A172 (cell line): ENCODE measurements at regions not wholly inside any gene's neighbourhood (a gene's known extent, or its start where the extent isn't known, plus 50 kb on each side); places are given as distances from the start of the nearest gene placed in this dataset.

Experiments used
- DNase-seq: peaks from one replicate; pipeline ENCODE4 v3.0.0-alpha.2; 2015; ENCODE audit warnings: low spot score

DNA sequence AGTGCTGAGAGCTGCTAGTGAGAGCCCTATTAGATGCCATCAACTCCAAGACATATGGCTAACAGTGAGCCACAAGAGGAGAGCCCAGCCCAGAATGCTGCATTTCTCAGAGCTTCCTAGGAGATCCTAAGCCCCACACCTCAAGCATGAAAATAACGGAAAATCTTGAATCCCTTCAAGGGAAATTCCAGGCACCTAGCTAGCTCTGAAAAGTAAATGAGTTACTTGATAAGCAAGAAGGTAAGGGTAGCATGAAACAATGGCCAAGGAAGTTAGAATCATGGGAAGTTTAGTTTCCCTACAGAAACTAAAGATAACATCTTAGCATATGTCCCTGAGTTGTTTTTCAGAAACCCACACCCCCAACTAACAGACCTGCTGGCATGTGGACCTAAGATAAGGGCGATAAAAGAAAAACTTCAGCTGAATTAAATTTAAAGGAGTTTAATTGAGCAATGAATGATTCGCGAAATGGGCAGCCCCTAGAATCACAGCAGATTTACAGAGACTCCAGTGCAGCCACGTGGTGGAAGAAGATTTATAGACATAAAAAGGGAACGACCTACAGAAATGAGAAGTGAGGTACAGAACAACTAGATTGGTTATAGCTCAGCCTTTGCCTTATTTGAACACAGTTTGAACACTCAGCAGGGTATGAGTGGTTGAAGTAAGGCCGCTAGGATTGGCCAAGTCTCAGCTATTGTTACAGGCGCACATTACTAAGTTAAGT lies 301.3 kb upstream of the DACH1 start:
- no peak for DNase-seq

DNA sequence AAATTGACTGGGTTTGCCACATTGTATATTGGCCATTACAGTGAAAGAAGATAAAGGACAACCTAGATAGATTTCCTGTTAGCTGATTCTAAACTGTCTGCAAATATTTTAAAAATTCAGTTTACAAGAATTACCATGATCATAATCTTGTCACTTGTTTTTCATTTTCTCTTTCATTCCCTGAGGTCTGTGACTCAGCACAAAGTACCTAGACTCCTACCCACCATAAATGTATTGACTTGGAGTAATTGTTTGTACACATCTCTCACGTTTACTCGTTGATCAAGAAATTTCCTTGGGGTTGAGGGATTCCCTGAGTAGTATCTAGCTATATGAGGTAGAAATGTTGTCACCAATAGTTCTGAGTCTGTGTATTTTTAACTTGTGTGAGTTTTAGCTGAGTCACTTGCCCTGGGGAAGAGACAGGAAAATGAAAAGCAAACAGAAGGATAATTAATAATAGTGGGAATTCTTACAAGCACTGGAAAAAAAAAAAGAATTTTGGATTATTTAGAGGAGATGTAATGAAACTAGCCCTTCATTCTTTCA lies 299.2 kb upstream of the DACH1 start:
- peak; percentile 6 for DNase-seq

DNA sequence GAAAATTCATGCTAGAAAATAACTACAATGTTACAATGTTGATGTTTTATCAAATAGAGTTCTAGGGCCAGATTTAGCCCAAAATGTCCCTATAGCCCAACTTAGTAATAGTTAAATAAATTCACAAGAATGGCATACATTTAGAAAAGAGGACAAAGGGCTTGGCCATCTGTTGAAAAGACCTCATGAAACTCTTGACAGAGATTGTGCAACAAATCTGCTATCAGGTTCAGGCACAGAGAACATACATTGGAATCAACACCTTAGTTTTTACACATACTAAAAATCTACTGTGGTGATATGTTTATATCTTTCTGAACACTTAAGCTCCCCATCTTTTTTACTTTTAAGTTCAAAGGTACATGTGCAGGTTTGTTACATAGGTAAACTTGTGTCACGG lies 298.3 kb upstream of the DACH1 start:
- no peak for DNase-seq

DNA sequence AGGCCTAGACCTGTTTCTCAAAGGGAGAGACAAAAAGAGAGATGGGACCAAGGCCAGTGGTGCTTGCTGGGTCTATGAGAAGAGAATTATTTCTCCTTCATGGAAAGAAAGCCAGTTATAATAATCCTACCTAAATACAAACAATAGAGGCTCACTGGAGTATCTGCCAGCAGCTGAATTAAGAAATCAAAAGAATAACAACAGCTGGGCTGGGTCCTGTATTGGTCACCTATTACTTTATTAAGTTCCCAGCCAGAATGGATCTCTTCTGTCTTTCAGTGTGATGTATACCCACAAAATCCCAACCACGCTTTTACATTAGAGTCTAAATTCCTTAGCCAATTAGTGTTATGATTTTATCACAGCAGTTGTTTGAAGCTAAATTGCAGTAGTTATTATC lies 297.8 kb upstream of the DACH1 start:
- no peak for DNase-seq

DNA sequence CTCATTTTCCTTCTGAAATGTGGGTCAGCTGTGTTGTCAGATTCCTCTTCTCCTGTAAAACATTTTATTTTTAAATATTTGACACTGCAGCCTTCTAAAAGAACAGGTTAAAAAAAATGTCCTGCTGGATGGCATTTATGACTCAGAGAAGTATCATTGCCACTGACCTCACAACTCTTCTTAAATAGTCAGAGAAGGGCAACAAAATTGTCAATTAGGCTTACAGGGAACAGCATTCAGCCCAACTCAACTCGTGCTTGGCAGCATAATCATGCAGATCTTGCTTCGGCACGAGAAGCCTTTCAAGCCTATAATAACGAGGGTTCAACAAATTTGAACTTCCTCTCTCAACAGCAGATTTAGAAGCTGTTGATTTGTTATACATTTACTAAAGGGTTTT lies 296.7 kb upstream of the DACH1 start:
- peak; percentile 28 for DNase-seq

DNA sequence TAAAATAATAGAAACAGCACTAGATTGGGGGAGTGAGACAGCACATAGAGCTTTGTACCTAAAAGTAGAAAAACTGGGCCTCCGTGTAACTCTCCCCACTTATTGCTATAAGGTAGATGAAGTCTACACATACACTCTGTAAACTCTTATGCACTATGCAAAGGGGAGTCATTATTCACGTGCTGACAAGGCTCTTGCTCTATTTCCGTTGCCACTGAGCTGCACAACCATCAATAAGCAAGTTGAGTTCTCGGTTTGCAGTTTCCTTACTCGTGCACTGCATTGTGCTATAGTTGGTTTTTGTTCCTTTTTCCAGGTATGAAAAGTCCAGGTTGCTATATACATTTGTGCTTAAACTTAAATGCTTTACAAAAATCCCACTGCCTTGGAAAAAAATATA lies 294.0 kb upstream of the DACH1 start:
- DNase-seq = no peak

DNA sequence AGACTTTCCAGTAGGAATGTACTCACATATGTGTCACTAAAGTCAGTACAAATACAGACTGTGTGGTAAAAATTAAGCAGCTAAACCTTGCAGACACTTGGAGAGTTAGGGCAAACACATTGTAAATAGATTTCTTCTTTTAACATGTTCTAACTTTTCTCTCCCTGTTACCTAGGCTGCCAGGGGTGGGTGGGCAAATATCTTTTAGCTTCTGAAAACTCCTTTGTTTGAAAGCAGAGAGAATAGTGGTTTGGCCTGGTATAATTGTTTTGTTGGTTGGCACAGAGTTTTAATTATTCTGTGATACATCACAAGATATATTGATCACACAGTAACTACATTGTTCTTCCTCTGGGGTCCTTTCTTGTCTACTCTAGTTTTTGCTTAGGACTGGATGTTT lies 289.8 kb upstream of the DACH1 start:
- DNase-seq = no peak

DNA sequence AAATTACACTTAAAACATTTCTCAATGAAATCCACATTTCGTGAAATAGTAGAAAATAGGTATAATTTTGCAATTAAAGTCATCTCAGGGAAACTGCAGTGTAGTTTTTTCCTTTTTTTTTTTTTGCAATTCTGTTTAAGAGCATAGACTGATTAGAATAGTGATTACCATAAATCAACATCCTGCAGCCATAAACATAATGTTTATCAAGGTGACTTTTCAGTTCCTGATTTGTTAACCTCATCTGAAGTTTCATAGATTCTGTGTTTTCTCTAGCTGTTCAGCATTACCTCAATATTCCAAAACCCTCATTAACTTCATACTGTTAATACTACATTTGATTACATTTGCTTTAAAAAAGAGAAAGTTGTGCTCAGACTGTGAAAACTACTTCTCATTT lies 286.3 kb upstream of the DACH1 start:
- no peak for DNase-seq

DNA sequence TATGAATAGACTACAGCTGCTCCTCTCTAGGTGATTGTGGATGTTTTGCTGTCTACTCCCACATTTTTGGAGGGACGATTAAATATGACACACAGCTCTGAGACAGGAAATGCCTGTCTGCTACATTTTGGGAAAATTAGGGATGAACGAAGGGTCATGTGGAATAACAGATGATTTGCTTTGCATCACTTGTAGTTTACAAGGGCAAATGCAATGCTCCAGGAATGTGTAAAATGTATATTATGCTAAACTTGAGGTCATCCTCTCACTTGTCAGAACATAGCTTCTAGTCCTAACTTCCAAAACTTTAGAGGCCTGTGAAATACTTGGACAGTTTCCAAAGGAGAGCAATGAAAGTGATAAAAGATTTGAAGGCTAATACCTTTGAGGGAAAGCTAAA lies 284.2 kb upstream of the DACH1 start:
- DNase-seq = peak; percentile 70

DNA sequence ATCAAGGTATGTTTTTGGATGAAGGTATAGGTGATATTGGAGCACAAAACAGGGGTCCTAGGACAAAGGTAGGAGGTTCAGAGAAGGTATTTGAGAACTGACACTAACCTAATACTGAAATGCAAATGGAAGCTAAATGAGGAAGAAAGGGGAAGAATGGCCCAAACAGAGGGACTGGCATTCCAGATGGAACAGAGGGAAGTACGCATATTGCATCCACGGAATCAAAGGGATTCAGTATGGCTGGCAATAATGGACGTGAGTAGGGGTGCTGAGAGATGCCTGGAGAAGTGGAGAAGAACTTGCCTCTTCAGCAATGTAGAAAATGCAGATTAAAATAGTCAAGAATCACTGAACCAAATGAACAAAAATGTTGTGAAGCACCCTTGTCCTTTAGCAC lies 283.5 kb upstream of the DACH1 start:
- DNase-seq = no peak

DNA sequence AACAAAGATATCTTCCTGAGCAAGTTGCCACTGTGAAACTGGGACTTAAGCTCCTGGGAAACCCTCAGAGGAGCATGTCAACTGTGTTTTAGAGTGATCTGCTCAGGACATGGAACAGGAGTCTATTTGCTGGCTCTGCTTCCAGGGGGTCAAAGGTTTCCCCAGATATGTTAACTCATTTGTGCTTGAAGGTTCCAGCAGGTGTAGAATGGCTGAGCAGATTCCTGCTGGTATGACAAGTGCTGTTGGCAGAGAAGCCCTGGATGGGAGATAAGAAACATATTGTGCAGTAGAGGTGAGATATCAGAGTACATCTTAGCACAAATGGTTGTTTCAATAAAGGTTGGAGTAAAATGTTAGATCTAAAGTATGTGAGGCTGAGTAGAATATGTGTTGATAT lies 282.7 kb upstream of the DACH1 start:
- DNase-seq = no peak

DNA sequence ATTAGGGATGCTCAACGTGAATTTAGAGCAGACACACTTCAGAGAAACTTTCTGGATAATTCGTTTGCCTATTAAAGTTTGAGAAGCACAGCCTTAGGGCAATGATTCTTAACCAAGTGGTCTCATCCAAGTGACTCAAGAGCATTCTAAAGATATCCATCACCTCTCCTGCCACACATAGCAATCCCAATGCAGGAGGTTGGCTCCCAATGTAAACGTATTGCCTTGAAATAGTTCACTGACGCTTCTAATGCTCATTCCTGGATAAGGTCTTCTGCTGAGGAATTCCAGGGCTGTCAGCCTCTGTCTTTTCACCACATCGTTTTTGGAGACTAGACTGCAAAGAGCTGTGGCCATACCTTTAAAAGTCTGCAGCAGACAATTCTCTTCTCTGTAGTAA lies 279.8 kb upstream of the DACH1 start:
- DNase-seq = no peak

DNA sequence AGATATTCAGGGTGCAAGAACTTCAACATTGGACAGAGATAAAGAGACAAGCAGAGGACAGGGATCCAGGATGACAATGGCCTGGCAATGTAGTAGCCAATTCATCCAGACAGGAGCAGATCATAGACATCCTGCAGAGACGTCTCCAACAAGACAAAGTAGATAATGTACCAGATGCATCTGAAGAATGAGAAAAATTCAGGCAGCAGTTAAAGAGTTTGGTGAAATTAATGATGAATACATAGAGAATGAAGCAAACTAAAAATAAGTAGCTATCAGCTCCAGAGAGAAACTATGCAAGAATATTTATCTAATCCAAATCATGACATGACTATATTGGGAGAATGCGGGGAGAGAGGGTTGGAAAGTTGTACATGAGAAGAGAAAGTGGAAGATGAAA lies 278.4 kb upstream of the DACH1 start:
- DNase-seq = no peak

DNA sequence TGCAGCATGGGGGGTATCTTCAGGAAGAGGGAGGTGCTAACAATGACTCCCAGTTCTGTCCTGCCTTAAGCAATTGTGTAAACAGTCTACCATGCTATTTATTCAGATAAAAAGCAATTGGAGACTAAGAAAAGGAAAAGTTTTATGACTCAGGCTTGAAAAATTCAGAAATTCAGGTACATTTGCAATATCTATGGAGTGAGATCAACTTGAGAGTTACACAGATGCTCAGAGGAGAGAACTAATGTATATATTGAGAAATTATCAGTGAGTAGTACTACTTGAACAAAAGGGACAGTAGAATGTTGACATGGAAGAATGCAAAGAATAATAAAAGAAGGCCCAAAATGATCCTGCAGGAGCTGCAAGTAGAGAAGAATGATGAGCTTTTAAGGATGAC lies 277.6 kb upstream of the DACH1 start:
- no peak for DNase-seq

DNA sequence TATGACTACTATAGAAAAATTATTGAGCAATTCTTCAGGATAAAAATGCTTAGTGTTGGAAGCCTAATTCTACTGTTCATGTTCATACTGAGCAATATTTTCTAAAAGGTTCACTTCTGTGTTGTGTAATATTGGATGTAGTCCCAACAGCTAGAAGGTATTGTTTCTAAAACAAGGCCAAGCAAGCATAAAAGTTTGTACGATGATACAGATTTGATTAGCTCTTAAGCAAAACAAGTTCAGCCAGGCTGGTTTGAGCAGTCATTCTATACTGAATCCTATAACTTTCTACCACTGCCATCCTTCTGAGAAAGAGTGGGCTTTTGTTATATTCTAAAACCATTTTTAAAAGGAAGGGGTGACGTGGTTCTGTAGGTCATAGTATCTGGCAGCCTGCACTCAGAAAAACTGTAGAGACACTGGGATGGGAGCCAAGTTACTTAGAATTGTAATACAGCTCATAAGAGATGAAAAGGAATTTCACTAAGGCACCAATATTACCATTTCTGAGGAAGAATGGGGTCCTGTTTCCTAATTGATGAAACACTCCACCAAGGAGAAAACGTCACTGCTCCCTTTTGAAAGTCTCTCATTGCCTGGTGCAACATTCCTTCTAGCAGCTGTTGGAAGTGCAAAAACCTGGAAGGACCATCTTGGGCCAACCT lies 275.0 kb upstream of the DACH1 start:
- no peak for DNase-seq

DNA sequence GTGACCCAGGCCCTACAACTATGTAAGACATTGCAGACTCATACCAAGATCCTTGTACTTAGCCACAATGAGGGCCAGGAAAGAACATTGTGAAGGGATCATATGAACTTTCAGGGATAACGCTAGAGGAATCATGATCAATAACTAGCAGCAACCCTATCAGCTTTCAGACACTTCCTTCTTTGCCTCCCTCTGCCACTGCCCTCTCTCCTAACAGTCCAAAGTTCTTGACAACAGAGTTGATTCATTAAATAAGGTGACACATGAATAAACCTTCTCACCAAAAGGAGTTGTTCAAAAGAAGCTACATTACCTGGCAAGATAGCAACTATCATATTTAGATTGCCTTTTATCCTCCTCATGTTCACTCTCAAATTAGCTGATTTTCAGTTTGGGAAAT lies 272.2 kb upstream of the DACH1 start:
- DNase-seq = no peak

DNA sequence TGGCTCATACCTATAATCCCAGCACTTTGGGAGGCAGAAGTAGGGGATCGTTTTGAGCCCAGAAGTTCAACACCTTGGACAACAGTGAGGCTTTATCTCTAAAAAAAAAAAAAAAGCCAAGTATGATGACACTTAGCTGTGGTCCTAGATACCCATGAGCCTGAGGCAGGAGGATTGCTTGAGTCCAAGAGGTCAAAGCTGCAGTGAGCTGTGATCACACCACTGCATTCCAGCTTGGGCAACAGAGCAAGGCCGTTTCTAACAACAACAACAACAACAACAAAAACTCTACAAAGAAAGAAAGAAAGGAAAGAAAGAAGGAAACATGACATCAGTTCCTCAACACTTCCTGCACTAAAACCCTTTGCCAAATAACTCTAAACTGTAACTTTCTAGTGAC lies 265.1 kb upstream of the DACH1 start:
- no peak for DNase-seq

DNA sequence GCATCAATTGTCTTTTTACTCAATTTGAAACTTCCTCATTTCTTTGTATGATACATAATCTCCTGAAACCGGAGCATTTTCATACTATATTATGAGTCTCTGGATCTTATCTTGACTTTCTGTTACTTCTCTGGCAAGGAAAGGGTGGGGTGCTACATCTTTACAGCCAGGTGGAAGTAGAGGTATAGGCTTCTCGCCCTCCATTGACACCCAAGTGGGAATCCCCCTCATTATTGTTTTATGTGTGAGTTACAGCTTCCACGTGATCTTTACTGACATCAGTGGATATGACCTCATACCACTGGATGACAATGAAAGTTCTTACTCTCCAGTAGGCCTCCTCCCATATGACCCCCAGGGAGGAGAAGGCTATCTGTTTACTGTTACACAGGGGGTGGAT lies 262.1 kb upstream of the DACH1 start:
- DNase-seq = no peak

DNA sequence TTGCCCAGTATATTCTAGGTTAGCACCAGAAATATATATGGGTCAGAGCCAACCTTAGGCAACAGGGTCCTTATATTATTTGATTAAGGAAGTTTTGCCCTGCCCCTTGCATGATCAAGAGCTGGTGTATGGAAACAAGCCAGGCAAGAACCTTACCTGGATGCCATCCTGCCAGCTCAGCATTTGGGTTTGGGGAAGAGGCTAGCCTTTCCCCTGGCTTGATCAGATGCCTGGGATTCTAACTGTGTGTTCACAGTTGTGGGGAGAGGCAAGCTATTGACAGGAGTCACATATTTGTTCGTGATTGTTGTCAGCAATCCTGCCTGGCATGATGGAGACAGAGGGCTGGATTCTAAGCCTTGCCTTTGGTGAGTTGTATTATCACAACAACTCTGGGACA lies 260.0 kb upstream of the DACH1 start:
- no peak for DNase-seq

DNA sequence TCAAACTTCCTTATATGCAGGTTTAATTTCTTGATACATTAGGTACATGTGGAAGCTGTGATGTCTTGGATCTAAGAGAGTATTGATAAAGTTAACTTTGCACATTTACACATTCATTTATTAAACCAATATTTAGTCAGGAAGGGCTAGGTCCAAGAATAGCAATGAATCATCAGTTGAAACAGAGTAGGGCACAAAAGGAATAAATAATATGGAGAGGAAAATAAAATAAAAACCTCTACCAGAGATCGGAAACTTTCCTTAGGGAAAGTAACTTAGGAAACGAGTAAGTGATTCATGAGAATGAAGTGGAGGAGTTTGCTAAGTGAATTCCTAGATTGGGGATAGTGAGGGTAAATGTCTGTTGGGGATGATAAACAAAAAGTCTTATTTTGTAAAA lies 259.4 kb upstream of the DACH1 start:
- DNase-seq = no peak

DNA sequence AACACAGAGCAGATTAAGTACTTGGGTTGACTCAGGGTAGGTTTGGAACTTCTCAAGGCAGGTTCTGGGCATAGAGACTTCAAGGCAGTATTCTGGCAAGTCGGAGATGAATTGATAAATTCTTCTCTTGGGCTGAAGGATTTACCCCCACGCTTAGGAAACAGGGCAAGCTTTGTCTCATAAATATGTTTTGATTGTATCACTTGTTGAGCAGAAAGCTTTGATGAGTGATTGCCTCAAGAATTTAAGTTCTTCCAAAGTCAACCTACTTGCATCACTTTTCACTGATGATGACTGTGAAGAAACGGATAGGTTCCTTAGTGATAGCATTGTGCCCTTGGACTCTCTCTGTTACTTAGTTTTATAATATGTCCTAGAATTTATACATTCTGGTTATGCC lies 258.6 kb upstream of the DACH1 start:
- no peak for DNase-seq

DNA sequence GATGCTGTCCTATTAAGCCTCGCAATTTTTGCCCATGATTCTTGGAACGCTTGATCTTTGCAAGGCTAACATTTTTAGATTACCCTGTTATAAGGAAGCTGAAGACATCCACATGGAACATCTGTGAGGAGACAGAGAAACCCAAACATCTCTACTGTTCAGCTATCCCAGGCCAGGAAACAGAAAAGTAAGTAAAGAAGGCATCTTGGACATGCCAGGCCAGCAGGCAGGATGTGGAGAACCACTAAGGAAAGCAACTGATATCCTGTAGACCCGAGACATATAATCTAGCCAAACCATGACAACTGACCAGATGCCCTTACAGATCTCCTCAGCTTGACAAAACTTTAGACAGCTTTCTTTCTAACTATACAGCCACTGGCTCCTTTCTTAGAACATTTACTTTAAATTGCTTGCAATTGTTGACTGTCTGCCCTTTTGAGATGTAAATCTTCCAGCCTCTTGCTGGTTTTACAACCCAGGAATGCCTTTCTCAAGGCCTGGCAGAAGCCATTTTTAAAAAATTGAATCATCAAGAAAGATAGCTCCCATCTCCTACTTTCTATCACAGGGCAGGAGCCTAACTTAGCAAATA lies 255.8 kb upstream of the DACH1 start:
- DNase-seq = no peak

DNA sequence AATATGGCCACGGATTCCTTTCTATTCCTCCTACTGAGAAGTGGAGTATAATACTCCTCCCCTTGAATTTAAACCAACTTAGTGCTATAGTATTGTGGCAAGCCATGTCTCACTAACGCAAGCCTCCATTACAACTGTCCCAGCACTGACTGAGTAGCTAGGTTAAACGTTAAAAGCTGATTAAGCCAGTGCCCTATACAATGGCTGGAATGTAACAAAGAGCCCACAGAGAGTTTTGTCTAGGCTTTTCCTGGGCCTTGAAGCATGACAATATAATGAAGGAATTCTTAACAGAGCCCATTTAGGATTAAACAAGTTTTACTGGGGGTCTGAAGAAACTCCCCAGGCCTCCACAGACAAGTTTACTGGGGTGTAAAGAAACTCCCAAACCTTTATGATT lies 254.5 kb upstream of the DACH1 start:
- DNase-seq = no peak
